ENCODE measurements at regions not wholly inside any gene's neighbourhood (a gene's known extent, or its start where the extent isn't known, plus 50 kb on each side); places are given as distances from the start of the nearest gene placed in this dataset.

DNA sequence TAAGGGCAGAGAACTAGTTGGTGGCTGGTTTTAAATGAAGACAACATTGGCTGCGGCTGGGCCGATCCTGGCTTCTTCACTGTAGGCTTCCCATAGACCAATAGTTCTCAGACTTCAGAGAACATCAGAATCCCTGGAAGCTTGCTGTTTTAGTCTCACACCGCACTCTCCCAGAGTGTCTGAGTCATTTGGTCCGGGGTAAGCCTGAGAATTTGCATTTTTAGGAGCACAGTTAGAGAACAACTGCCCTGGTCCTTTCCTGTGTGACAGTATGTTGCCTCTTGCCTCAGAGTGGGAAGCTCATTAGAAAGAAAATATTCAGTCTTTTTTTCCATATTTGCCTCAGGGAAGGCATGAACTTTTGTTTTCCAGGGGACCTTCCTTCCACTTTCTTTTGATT lies 137.1 kb upstream of the GAREM1 start (continued):
- TF ChIP-seq, protein P1, sequence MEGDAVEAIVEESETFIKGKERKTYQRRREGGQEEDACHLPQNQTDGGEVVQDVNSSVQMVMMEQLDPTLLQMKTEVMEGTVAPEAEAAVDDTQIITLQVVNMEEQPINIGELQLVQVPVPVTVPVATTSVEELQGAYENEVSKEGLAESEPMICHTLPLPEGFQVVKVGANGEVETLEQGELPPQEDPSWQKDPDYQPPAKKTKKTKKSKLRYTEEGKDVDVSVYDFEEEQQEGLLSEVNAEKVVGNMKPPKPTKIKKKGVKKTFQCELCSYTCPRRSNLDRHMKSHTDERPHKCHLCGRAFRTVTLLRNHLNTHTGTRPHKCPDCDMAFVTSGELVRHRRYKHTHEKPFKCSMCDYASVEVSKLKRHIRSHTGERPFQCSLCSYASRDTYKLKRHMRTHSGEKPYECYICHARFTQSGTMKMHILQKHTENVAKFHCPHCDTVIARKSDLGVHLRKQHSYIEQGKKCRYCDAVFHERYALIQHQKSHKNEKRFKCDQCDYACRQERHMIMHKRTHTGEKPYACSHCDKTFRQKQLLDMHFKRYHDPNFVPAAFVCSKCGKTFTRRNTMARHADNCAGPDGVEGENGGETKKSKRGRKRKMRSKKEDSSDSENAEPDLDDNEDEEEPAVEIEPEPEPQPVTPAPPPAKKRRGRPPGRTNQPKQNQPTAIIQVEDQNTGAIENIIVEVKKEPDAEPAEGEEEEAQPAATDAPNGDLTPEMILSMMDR (conservative IDR thresholded peaks at IDR 0.05; ENCODE audit: low read depth in 2 of 2): no peak

DNA sequence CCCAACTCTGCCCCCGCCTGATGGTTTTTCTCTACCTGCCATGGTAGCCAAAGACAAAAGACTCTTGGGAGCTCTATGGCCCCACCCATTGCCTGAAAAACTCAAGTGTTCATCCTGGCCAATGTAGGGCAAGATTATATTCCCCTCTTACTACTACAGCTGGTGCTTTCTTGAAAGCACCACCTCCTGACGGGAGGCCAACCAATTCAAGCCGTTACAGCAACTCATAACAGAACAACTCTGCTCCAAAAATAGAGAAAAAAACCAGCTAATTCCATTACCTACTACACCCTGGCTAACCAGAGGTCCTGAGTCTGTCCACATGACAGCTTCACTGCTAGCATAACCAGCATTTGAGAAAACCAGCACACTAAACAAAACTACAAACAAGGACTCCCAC lies 127.5 kb upstream of the GAREM1 start:
- Mint-ChIP-seq H3K4me1 (peaks cover 2% of the 10 kb centered on the region; the same call in 2 of the 3 replicates), H3K27me3 (ENCODE audit: insufficient read depth, low read depth, poor library complexity) (no peaks in the 10 kb centered on the region), H3K4me3 (no peak overlapping the region), H3K36me3 (ENCODE audit: low read depth) (no peaks in the 10 kb centered on the region), H3K9me3 (no peaks in the 10 kb centered on the region), H3K27ac (no peak overlapping the region)
- H3F3A ChIP-seq (replicated peaks; ENCODE audit: low read depth): no peaks in the 10 kb centered on the region
- ATAC-seq: no peak
- no peak overlapping the region for H3K4me3 ChIP-seq
- H3K9me2 ChIP-seq (ENCODE audit: insufficient read depth): no peaks in the 10 kb centered on the region; the same call in 1 of the 2 replicates
- no peaks in the 10 kb centered on the region for H4K20me1 ChIP-seq (replicated peaks; ENCODE audit: insufficient read depth)
- H2AFZ ChIP-seq: peak overlapping the region; percentile 32; the same call in 1 of the 2 replicates
- no peaks in the 10 kb centered on the region for H3K4me1 ChIP-seq (ENCODE audit: insufficient read depth)
- DNase-seq (ENCODE audit: low spot score): no peak
- no peaks in the 10 kb centered on the region for H3K27me3 ChIP-seq (ENCODE audit: insufficient read depth)
- no peak overlapping the region for H3K4me2 ChIP-seq
- H3K36me3 ChIP-seq (ENCODE audit: insufficient read depth): no peaks in the 10 kb centered on the region
- H3K79me2 ChIP-seq (replicated peaks; ENCODE audit: insufficient read depth): no peaks in the 10 kb centered on the region
- H3K27ac ChIP-seq (ENCODE audit: low read depth): no peak overlapping the region
- no peak for TF ChIP-seq NANOG (IDR thresholded peaks at IDR 0.05; ENCODE audit: borderline replicate concordance)
- TF ChIP-seq, protein P2, sequence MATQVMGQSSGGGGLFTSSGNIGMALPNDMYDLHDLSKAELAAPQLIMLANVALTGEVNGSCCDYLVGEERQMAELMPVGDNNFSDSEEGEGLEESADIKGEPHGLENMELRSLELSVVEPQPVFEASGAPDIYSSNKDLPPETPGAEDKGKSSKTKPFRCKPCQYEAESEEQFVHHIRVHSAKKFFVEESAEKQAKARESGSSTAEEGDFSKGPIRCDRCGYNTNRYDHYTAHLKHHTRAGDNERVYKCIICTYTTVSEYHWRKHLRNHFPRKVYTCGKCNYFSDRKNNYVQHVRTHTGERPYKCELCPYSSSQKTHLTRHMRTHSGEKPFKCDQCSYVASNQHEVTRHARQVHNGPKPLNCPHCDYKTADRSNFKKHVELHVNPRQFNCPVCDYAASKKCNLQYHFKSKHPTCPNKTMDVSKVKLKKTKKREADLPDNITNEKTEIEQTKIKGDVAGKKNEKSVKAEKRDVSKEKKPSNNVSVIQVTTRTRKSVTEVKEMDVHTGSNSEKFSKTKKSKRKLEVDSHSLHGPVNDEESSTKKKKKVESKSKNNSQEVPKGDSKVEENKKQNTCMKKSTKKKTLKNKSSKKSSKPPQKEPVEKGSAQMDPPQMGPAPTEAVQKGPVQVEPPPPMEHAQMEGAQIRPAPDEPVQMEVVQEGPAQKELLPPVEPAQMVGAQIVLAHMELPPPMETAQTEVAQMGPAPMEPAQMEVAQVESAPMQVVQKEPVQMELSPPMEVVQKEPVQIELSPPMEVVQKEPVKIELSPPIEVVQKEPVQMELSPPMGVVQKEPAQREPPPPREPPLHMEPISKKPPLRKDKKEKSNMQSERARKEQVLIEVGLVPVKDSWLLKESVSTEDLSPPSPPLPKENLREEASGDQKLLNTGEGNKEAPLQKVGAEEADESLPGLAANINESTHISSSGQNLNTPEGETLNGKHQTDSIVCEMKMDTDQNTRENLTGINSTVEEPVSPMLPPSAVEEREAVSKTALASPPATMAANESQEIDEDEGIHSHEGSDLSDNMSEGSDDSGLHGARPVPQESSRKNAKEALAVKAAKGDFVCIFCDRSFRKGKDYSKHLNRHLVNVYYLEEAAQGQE (IDR thresholded peaks at IDR 0.05; ENCODE audit: unreplicated experiment): no peak
- no peak for TF ChIP-seq EZH2phosphoT487 (IDR thresholded peaks at IDR 0.05; ENCODE audit: unreplicated experiment)
- no peak for TF ChIP-seq CREB1 (CRISPR knock-in tag; IDR thresholded peaks at IDR 0.05; ENCODE audit: low read depth)
- no peak for TF ChIP-seq EZH2 (IDR thresholded peaks at IDR 0.05; ENCODE audit: low read depth, unreplicated experiment)
- TF ChIP-seq, protein P3, sequence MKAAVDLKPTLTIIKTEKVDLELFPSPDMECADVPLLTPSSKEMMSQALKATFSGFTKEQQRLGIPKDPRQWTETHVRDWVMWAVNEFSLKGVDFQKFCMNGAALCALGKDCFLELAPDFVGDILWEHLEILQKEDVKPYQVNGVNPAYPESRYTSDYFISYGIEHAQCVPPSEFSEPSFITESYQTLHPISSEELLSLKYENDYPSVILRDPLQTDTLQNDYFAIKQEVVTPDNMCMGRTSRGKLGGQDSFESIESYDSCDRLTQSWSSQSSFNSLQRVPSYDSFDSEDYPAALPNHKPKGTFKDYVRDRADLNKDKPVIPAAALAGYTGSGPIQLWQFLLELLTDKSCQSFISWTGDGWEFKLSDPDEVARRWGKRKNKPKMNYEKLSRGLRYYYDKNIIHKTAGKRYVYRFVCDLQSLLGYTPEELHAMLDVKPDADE (IDR thresholded peaks at IDR 0.05): no peak
- no peak for TF ChIP-seq STAT1 (IDR thresholded peaks at IDR 0.05; ENCODE audit: unreplicated experiment)
- TF ChIP-seq, protein P1 (conservative IDR thresholded peaks at IDR 0.05; ENCODE audit: low read depth in 2 of 2): no peak
- TF ChIP-seq ZNF331 (CRISPR knock-in tag; IDR thresholded peaks at IDR 0.05; ENCODE audit: low read depth): no peak
- no peak for TF ChIP-seq ZNF114 (CRISPR knock-in tag; IDR thresholded peaks at IDR 0.05)

Data from GM23338 (cell line).